Mucosa of rectum (tissue), 2 donors: ENCODE measurements at regions not wholly inside any gene's neighbourhood (a gene's known extent, or its start where the extent isn't known, plus 50 kb on each side); places are given as distances from the start of the nearest gene placed in this dataset.

ENCODE experiments used
- H3K27ac ChIP-seq, 2 donors: one replicate each; pipeline ENCODE4 v1.7.0; 2013; ENCODE audit warnings: inconsistent platforms in 2 of 2, low read depth in 2 of 2, low read length in 2 of 2
- H3K27me3 ChIP-seq, 2 donors: one replicate each; pipeline ENCODE4 v1.7.0; 2013; ENCODE audit warnings: low read length in 2 of 2; ENCODE audit not compliant: control insufficient read depth in 2 of 2, insufficient read depth in 2 of 2
- H3K36me3 ChIP-seq, 2 donors: one replicate each; pipeline ENCODE4 v1.7.0; 2013; ENCODE audit warnings: low read length in 2 of 2; ENCODE audit not compliant: control insufficient read depth in 2 of 2, insufficient read depth in 2 of 2
- H3K4me1 ChIP-seq, 2 donors: one replicate each; pipeline ENCODE4 v1.7.0; 2013; ENCODE audit warnings: low read length in 2 of 2, mild to moderate bottlenecking in 1 of 2; ENCODE audit not compliant: control insufficient read depth in 2 of 2, insufficient read depth in 2 of 2
- H3K4me3 ChIP-seq, 2 donors: one replicate each; pipeline ENCODE4 v1.7.0; 2013; ENCODE audit warnings: low read length in 2 of 2
- H3K9ac ChIP-seq, 2 donors: one replicate each; pipeline ENCODE4 v1.7.0; 2013; ENCODE audit warnings: low read length in 2 of 2, low read depth in 1 of 2, mild to moderate bottlenecking in 1 of 2
- H3K9me3 ChIP-seq, 2 donors: one replicate each; pipeline ENCODE4 v1.7.0; 2013; ENCODE audit warnings: low read length in 2 of 2; ENCODE audit not compliant: control insufficient read depth in 2 of 2
- donor health status: healthy.
- donor health status: Normal muscosa, but diverticular disease.

DNA sequence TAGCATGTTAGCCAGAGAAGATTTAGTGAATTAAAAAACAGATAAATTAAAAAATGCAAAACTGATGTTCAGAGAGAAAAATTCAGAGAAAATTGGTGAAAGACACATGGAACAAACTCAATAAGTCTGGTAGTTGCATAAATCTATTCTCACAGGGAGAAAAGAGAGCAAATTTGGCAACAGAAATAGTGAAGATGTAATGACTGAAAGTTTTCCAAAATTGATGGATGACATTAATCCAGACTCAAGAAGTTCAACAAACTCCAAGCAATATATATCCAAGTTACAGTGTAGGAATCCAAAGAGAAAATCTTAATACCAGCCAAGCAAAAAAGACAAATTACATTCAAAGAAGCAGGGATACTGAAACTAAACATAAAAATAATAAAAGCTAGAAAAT lies 302.7 kb upstream of the ARPP21 start:
- no peaks in the 10 kb centered on the region for H3K27me3 ChIP-seq
- H3K4me3 ChIP-seq: no peak overlapping the region
- no peaks in the 10 kb centered on the region for H3K36me3 ChIP-seq
- H3K9ac ChIP-seq: no peak overlapping the region
- H3K27ac ChIP-seq: no peak overlapping the region
- H3K4me1 ChIP-seq: no peaks in the 10 kb centered on the region
- no peaks in the 10 kb centered on the region for H3K9me3 ChIP-seq

DNA sequence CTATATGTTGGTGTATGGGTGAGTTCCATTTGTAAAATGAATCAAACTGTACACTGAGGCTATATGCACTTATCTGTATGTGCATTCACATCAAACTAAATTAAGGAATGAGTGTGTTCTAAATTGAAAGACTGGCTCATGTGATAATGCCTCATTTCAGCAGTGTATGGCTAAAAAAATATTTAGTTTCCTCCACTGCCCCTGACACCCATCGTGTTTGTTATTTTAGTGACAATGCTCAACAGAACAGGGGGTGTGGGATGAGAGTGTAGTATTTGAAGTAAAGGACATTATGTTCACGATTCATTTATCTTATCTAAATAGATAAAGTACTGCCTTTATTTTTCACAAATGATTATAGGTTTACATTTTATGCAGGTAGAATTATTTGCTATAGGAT lies 301.1 kb upstream of the ARPP21 start:
- no peak overlapping the region for H3K27ac ChIP-seq
- H3K36me3 ChIP-seq: no peaks in the 10 kb centered on the region
- no peaks in the 10 kb centered on the region for H3K4me1 ChIP-seq
- H3K9ac ChIP-seq: no peak overlapping the region
- H3K9me3 ChIP-seq: no peaks in the 10 kb centered on the region
- no peaks in the 10 kb centered on the region for H3K27me3 ChIP-seq
- no peak overlapping the region for H3K4me3 ChIP-seq

DNA sequence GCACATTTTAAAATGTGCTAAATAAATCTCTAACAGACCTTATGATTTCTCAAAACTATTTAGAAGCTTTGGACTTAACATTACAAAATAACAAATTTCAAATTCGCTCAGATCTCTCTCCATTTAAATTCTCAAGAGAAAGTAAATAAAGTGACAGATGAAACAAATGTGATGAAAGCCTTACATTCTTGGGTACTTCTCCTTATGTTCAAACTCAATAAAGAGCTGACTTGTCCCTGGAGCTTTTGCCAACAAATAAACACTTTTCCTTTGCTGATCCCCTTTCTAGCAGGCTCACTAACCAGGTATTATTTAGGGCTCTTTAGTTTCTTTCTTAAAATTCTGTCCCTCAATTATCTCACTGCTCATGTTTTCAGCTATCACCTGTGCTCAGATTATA lies 259.1 kb upstream of the ARPP21 start:
- H3K27ac ChIP-seq: no peak overlapping the region
- H3K9ac ChIP-seq: no peak overlapping the region
- H3K4me3 ChIP-seq: no peak overlapping the region
- no peaks in the 10 kb centered on the region for H3K36me3 ChIP-seq
- no peaks in the 10 kb centered on the region for H3K9me3 ChIP-seq
- H3K27me3 ChIP-seq: no peaks in the 10 kb centered on the region
- H3K4me1 ChIP-seq: no peaks in the 10 kb centered on the region

DNA sequence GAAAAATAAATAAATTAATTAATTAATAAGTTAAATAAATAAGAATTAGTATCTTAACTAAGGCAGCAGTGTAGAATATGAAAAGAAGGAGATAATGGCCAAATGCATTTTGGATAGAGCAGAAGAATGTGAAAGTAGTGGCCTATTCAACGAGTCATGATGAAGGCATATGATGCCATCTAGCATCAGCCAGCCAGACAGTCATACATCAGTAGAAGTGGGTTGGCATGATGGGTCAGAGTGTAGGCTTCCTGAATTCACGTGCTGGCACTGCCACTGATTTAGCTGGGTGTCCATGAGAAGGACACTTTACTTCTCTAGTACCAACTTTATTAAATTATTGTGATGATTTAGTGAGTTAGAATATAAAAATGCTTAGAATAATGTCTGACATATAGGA lies 256.1 kb upstream of the ARPP21 start:
- no peaks in the 10 kb centered on the region for H3K36me3 ChIP-seq
- H3K4me3 ChIP-seq: no peak overlapping the region
- H3K9me3 ChIP-seq: no peaks in the 10 kb centered on the region
- no peaks in the 10 kb centered on the region for H3K4me1 ChIP-seq
- H3K27ac ChIP-seq: no peak overlapping the region
- H3K9ac ChIP-seq: no peak overlapping the region
- H3K27me3 ChIP-seq: no peaks in the 10 kb centered on the region

DNA sequence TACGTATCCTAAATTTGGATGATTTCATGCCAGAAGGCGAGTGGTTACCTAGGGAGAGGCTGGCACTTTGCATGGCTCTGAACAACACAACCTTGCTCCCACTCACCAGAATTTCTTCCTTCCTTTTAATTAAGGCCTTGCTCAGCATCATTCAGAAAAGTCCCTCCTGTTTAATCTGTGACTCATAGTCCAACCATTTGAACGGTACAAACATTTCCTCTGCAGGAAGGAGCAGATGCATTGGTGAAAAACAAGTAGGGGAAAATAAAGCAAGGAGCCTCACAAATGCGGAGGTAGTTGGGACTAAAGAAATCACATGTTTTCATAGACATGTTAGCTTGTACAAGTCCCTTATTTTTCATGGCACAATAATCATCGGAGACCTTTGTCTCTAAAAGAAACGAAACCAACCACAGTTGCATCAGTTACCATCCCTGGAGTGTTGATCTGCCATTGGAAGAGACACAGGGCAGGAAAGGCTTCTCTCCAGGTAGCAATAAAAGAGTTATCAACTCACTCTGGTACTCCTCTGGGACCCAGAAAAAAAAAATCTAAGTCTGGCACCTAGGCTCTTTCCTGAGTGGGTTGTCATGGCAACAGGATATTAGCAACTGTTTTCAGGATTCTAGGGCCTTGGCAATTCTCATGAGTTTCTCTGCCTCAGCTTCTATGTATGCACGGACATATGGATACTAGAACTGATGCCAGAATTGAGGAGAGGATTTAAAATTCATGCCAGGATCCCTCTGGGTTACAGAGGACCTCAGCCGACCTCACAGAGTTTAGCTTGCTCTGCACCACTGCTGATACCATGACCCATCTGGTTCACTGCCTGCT lies 255.4 kb upstream of the ARPP21 start:
- no peak overlapping the region for H3K27ac ChIP-seq
- H3K4me1 ChIP-seq: no peaks in the 10 kb centered on the region
- H3K9ac ChIP-seq: no peak overlapping the region
- H3K4me3 ChIP-seq: no peak overlapping the region
- no peaks in the 10 kb centered on the region for H3K27me3 ChIP-seq
- no peaks in the 10 kb centered on the region for H3K9me3 ChIP-seq
- H3K36me3 ChIP-seq: no peaks in the 10 kb centered on the region

DNA sequence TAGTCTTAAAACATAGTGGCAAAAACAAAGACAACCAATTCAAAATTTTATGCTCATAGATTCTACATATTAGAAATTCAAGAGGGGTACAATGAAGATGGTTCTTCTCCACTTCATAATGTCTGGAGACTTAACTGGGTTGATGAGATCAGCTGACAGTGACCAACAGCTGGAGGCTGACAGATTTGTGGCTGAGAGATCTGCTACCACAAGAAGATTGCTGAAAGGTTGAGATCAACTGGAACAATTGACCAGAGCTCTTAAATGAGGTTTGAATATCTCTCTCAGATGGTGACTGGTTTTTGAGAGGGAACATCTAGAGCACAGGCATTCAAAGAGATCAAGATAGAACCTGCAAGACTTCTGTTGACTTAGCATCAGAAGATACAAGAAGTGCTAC lies 254.1 kb upstream of the ARPP21 start:
- Histone ChIP-seq H3K9me3 (no peaks in the 10 kb centered on the region), H3K27ac (no peak overlapping the region), H3K4me3 (no peak overlapping the region), H3K27me3 (no peaks in the 10 kb centered on the region), H3K36me3 (no peaks in the 10 kb centered on the region), H3K4me1 (no peaks in the 10 kb centered on the region), H3K9ac (no peak overlapping the region)

DNA sequence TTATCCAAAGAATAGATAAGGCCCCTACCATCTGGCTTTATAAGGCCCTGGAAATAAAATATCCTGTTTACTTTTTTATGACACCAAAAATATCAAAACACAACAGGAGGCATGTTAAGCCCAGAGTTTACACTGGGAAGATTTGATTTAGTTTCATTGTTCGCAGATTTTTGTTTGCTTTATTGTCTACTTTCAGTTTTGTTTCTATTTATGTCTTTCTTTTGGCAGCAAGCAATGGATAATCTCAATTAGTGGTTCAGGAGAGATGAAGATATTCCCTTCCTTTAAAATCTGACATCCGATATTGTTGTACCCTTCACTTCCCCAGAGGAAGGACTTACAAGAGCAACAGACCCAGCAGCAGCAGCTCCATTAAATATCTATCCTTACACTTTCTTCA lies 249.4 kb upstream of the ARPP21 start:
- Histone ChIP-seq H3K4me1 (no peaks in the 10 kb centered on the region), H3K9ac (no peak overlapping the region), H3K27ac (no peak overlapping the region), H3K4me3 (no peak overlapping the region), H3K9me3 (peaks cover 0 to 2% of the 10 kb centered on the region in 2 donors), H3K36me3 (no peaks in the 10 kb centered on the region), H3K27me3 (no peaks in the 10 kb centered on the region)

DNA sequence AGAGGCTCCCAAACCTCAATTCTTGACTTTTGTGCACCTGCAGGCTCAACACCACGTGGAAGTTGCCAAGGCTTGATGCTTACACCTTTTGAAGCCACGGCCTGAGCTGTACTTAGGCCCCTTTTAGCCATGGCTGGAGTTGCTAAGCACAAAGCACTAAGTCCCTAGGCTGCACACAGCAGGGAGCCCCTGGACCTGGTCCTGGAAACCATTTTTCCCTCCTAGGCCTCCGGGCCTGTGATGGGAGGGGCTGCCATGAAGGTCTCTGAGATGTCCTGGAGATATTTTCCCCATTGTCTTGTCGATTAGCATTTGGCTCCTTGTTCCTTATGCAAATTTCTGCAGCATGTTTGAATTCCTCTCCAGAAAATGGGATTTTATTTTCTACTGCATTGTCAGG lies 247.1 kb upstream of the ARPP21 start:
- H3K27ac ChIP-seq: no peak overlapping the region
- H3K27me3 ChIP-seq: no peaks in the 10 kb centered on the region
- no peaks in the 10 kb centered on the region for H3K4me1 ChIP-seq
- H3K9ac ChIP-seq: no peak overlapping the region
- peaks cover 0 to 2% of the 10 kb centered on the region in 2 donors for H3K9me3 ChIP-seq
- H3K36me3 ChIP-seq: no peaks in the 10 kb centered on the region
- no peak overlapping the region for H3K4me3 ChIP-seq

DNA sequence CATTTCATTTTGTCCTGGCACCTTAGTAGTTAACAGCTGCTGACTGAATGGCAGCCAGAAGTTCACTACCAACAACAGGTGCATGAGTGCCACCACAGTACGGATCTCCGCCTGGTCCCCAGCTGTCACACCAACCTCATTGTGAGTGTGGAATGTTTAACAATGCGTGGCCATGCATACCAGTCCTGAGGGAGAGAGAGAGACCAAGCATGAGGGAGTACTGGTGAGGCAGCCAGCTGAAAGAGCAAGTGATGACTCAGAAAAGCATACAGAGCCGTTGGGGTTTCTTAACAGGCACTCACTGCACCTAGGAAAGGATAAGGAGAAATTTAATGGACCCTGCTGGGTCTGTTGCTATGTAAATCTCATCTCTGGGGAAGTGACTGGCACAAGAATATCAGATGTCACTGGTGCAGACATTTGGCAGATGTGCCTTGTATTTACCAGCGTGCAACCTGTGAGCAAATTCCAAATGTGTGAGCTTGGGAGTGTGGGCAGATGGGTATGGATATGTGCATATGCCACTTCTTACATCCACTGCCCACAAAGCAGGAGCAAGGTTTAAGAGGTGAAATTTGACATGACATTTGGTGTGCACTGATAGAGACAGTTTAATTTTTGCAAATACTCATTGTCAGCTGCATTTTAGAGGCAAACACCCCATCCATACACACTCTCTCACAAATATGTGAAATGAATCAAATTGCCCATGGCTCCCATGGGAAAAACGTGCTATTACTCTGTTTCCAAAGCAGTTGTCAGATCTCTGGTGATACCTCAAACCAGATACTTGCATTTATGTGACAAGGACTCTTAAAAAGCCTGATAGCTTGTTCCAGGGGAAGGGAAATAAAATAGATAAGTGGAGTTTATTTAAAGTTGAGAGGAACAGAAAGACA lies 245.2 kb upstream of the ARPP21 start:
- Histone ChIP-seq H3K27me3 (no peaks in the 10 kb centered on the region), H3K27ac (no peak overlapping the region), H3K9me3 (peaks cover 0 to 2% of the 10 kb centered on the region in 2 donors)

DNA sequence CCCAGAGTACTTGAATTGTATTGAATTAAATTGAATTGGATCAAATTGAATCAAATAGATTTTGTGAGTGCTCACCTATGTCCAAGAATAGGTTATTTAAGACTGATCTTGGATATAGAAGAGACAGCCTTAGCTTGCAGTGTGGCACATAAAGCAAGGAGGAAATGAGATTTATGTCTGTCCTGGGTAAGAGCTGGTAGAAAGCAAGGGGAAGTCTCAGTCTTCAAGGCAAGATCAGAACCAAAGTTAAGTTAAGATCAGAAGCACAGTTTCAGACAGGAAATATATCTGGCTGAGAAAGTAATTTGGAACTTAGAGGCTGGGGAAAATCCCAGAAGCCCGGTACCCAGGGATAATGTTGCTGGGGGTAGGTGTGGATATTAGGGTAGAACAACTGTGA lies 244.4 kb upstream of the ARPP21 start:
- H3K27me3 ChIP-seq: no peaks in the 10 kb centered on the region
- H3K4me1 ChIP-seq: no peaks in the 10 kb centered on the region
- peaks cover 0 to 2% of the 10 kb centered on the region in 2 donors for H3K9me3 ChIP-seq
- no peak overlapping the region for H3K9ac ChIP-seq
- H3K27ac ChIP-seq: no peak overlapping the region
- H3K4me3 ChIP-seq: no peak overlapping the region
- H3K36me3 ChIP-seq: no peaks in the 10 kb centered on the region

More for the DNA sequence above, 245.2 kb upstream of the ARPP21 start:
- Histone ChIP-seq H3K4me3 (no peak overlapping the region), H3K4me1 (no peaks in the 10 kb centered on the region), H3K9ac (no peak overlapping the region), H3K36me3 (no peaks in the 10 kb centered on the region)
